SKM-1 treated with dmso at 0.1 percent for 144 hours (cell line): ENCODE measurements at regions not wholly inside any gene's neighbourhood (a gene's known extent, or its start where the extent isn't known, plus 50 kb on each side); places are given as distances from the start of the nearest gene placed in this dataset.

Experiments used
- DNase-seq: peaks from one replicate; lab custom pipeline; 2025; ENCODE audit not compliant: unreplicated experiment; lab: John Stamatoyannopoulos, UW

DNA sequence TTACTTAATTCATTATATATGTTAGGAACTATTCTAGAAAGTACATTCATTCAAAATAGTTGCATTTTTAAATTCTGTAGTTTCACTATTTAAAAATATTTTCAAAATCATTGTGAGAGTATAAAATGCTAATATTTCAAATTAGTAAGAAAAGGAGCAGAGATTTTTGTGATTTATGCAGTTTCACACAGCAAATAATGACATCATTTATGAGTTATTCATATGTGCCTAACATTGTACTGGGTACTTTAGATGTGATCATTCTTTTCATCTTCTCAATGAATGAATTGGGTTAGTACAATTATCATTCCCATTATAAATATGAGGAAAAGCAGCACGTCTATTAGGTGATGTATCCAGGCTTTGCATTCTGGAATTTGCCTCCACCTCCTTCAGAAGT is 1451.0 kb upstream of the IGFBP7 start:
- no peak for DNase-seq

DNA sequence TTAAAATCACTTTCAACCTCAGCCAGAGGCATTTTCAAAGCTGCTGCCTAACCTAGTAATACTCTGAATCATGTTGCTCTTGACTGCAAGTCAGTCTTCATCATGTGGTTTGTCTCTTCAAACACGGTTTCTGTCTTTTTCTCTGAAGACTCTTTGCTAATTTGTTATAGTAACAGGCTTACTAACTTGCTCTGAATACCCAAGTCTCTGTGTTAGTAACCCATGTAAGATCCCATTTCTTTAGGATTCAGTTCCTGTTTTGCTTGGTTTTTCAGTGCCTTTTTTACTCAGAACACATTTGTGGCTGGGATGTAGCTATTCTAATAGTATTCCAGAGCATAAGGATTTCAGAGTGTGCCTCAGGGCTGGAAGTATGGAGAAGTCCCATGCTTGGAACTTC is 1450.6 kb upstream of the IGFBP7 start:
- DNase-seq, result no peak

DNA sequence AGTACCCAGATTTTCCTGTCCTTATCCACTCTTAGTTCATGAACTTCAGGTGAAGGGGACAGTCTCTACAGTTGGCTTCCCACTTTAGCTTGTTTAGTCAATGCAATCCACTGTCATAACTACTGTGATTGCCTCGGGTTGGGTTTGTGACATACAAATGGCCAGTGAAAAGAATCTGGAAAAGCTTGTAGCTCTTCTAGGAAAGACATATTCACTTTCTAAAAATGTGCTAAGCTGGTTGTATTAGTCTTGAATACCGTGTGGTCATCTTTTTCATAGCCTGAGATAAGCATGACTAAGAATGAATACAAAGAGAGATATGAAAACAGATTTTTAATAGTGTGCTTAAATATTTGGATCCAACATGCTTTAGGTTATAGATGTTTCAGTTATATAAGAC is 1443.5 kb upstream of the IGFBP7 start:
- no peak for DNase-seq

DNA sequence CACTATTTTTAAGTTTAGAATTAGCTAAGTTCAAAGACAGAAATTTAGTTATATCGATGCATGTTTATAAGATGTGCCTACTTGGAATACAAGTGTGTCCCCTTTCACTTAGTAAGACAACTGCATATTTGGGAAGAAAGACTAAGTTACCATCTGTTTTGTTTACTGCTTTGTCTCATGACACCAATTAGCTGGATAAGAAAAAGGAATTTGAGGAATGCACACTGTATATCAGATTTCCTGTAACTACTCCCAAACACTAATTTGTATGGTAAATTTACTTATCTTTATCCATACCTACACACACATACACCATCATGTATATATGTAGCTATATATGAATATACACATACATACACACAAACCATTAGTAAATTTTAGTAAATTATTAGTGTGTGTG is 1442.8 kb upstream of the IGFBP7 start:
- DNase-seq, result no peak

DNA sequence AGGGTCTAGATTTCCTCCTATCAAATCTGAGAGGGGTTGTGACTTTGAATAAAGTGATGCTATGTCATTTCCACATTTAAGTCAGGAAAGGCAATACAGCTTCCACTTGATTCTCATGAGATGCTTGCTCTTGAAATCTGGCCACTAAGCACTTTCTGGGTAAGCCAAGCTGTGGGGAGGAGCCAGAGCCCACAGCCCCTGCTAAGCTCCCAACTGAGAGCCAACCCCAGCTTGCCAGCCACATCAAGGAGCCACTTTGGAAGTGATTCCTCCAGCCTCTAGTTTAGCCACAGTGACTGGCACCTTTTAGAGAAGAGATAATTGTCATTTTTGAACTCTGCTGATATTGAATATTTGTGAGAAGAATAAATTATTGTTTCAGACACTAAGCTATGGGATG is 1441.5 kb upstream of the IGFBP7 start:
- no peak for DNase-seq

DNA sequence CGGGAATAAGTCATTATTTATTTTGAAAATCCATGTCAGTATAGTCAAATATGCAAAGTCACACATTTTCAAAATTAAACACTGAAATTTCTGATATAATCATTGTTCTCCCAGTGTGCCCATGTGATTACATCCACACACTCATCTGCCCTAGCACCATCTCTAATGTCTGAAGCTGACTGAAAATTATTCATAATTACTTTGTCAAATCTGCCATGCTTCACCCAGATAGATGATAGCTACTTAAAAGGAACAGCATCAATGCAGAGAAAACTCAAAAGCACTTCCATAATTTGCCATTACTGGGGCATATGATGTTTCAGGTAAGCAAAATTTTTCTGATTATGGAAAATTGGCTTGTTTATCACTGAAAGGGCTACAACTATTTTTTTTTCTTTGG is 1433.3 kb upstream of the IGFBP7 start:
- DNase-seq, result no peak

DNA sequence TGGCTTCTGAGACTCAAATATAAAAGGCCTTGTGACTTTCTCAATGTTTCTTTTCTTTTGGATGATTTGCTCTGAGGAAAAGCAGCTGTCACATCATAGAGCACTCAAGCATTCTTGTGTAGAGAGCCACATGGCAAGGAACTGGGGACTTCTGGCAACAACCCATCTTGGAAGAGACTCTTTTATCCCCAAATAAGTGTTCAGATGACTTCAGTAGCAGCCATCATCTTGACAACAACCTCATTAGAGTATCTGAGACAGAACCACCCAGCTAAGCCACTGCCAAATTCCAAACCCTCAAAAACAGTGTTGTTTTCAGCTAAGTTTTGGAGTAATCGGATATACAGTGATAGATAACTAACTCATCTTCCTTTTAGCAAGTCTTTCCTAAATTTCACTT is 1431.7 kb upstream of the IGFBP7 start:
- no peak for DNase-seq

DNA sequence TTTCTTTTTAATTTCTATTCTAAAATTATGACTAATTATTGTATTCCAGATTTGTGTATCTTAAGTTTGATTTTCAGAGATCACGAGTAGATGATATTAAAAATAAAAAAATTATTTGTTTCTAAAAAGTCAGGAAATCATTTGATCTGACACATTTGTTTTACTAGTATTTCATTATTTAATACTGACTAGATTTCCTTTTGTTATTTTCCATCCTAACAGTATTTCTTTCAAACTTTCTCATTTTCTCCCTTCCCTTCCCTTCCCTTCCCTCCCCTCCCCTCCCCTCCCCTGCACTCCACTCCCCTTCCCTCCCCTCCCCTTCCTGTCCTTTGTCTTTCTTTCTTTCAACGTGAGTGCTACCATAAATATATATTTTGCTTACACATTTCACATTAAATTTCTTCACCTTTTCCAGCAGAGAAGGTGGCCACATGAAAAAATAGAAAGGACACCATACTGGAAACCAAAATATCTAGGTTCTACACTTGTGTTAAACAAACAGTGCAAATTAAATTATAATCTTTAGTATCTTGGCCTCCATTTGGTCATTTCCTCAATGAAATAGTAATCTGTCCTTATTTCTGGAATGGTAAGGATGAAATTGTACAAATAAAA is 1412.7 kb upstream of the IGFBP7 start:
- no peak for DNase-seq

DNA sequence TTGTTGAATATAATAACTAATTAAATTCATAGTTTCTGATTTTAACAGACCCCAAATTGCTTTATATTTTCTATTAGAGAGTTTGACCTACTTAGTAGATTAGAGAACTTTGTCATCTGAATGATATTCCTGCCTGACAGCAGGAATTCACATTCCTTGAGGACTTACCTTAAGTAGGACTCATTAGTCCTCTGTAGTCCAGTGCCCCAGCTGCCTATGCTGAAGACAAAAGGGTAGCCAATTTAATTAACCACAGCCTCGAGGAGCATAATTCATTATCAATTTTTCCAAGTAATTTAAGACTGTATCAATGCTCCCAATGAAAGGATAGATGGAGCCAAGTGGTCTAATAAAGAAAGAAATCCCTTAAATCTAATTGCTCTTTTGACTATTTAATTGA is 1405.0 kb upstream of the IGFBP7 start:
- no peak for DNase-seq

DNA sequence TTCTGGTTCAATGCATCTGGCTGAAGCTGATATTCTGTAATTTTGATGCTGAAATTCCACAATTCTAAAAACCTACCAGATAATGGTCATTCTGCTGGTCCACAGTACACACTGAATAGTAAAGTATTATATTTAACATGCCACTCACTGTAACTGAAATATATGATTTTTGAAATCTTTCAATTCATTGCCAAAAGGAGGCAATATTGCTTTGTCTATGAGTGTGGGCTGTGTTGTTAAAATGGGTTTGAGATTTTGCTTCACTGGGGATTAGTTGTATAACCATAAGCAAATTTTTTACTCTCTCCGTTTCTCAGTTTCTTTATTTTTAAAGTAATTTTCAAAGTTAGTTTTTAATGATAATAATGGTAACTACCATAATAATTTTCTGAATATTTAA is 1404.1 kb upstream of the IGFBP7 start:
- DNase-seq, result no peak

DNA sequence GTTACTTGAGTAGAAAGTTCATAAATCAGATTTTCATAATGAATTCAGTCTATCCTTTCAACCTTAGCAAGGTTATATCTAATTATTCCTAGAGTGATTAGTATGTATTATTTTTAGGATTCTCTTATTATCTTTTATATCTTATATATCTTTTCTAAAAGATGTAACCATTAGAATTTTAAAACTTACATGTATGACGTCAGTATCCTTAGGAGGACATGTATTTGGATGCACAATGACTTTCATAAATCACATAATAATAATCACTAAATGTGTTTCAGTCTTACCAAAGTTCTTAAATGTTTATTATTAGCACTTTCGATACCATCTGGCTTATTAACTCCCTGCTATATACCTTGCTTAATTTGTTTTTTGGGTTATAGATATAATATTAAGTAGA is 1400.5 kb upstream of the IGFBP7 start:
- DNase-seq, result no peak

DNA sequence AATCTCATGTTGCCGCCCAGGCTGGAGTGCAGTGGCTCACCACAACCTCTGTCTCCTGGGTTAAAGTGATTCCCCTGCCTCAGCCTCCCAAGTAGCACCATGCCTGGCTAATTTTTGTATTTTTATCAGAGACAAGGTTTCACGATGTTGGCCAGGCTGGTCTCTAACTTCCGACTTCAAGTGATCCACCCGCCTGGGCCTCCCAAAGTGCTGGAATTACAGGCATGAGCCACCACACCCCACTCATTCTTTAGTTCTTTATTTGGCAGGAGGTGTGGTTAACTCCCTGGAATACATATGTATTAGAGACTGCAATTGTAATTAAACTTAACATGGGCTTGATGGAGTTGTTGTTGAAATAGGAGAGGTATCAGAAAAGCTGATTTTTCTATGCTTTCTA is 1396.9 kb upstream of the IGFBP7 start:
- DNase-seq, result no peak

DNA sequence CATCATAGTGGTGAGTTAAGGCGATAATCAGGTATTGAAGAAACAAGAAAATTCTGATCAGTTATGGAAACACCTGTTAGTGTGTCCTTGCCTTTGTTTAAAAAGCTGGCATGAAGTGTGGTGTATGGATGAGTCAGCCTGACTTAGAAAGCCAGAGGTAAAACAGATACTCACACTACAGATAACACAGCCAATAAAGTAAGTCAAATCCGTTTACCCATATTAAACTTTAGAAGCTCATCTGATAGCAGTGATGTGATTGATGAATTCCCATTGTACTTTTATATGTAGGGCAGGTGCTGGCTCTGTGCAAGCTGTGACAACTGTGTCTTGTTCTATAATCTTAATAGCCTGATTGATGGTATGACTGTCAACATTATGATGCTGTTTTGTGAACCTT is 1392.7 kb upstream of the IGFBP7 start:
- DNase-seq, result no peak

DNA sequence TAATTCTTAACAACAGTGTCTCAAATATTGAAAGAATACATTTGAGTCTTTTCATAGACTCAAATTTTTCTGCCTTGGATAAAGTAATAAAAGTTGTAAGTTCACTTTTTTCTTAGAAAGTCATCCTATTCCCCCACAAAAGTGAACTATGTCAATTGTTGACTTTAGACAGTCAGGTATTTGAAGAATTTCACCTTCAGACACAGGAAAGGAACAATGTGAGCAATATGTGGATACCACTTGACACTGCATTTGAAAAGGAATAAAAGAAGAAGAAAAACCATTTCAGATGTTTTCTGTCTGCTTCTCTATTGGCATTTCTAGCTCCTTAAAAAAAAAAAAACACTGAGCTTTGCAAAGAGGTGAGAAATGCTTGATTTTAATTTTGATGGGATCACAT is 1389.0 kb upstream of the IGFBP7 start:
- DNase-seq, result no peak

DNA sequence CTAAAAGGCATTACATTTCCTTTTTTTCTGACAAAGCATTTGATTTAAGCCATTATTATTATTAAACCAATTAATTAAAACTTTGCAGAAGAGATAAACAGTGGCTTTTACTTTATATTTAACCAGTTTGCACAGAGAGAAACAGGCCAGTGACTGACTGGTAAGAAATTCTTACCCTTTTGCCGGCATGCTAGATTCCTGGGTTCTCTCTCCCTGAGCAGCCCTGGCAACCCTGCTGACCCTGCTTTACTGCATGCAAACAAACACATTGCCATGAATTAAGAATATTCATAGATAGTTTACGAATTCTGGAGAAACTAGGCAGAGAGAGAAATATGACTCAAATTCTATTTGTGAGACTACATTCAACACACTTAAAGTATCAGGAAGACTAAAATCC is 1381.4 kb upstream of the IGFBP7 start:
- no peak for DNase-seq

DNA sequence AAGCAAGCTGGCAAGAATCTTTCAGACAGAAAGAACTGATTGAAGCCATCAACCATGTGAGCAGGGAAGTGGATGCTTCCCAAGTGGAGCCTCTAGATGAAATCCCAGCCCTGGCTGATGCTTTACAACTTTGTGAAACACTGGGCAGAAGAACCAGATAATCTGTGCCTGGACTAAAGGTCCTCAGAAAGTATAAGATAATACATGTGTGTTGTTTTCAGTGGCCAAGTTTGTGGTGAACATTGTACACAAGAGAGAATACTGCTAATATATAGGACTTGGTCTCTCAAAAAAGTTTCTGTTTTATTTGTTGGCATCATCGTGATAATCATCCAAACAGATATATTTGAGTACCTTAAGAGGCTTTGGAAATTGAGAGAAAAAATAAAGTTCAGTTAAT is 1367.8 kb upstream of the IGFBP7 start:
- no peak for DNase-seq

DNA sequence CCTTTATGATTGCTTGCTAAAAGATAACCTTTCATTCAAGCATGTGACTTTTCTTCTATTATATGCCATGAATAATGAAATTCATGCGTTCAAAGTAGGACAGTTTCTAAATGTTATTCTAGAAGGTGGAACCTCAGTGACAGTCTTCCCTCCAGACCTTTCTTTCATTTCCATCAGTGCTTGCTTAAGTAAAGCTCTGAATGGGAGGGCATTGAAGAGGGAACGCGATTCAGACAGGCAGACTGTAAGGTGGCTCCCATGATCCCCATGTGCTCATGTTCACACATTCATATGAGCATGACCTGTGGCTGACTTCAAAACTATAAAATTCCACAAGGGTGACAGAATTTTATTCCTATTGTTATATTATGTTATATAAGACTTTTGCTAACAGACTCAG is 1367.3 kb upstream of the IGFBP7 start:
- DNase-seq, result no peak

DNA sequence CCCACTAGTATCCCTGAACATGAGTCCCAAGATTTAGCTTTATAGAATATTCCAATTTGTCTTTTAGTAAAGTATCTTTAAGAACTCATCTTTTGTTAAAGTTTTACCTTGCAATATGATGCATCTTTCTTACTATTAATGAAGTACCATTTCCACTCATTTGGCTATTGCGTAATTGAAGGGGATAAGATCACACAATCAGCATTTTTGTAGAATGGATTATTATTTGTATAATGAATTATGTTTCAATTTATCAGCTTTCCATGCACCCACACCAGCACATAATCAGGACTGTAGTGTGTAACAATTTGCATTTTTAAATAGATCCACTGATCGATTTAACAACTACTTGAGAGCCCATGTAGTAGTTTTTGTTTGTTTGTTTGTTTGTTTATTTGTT is 1364.9 kb upstream of the IGFBP7 start:
- no peak for DNase-seq

DNA sequence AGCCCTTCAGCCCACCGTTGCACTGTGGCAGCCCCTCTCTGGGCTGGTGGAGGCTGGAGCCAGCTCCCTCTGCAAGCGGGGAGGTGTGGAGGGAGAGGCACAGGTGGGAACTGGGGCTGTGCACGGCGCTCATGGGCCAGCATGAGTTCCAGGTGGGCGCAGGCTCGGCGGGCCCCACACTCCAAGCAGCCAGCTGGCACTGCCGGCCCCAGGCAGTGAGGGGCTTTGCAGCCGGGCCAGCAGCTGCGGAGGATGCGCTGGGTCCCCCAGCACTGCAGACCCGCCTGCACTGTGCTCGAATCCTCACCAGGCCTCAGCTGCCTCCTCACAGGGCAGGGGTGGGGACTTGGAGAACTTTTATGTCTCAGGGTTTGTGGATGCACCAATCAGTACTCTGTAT is 1354.8 kb upstream of the IGFBP7 start:
- DNase-seq, result no peak

DNA sequence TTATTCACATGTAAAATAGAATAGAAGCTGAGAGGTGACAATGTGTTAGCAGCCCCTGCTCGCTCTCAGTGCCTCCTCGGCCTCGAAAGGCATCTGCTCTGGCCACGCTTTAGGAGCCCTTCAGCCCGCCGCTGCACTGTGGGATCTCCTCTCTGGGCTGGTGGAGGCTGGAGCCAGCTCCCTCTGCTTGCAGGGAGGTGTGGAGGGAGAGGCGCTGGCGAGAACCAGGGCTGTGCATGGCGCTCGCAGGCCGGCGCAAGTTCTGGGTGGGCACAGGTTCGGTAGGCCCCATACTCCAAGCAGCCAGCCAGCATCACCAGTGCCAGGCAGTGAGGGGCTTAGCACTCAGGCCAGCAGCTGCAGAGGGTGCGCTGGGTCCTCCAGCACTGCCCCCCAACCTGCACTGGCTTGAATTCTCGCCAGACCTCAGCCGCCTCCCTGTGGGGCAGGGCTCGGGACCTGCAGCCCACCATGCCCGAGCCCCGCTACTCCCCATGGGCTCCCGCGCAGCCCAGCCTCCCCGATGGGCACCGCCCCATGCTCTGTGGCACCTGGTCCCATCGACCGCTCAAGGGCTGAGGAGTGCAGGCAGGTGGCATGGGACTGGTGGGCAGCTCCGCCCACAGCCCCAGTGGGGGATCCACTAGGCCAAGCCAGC is 1346.7 kb upstream of the IGFBP7 start:
- DNase-seq, result no peak

DNA sequence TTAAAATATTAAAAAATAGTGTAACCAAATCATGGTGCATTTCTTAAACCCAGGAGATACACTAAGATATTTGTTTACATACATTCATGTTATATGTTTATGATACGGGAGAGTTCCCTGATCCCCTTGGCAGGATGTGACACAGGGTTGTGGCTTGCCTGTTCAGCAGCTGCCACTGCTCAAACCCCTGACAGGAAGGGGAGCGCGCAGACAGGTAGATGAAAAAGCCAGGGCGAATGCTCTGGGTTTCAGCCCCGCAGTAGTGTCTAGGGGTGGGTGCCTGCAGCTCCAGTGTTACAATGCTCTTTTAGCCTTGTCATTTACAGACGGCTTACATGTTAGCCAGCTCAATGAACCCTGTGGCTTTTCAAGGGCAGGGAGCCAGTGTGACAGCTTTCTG is 1343.8 kb upstream of the IGFBP7 start:
- no peak for DNase-seq

DNA sequence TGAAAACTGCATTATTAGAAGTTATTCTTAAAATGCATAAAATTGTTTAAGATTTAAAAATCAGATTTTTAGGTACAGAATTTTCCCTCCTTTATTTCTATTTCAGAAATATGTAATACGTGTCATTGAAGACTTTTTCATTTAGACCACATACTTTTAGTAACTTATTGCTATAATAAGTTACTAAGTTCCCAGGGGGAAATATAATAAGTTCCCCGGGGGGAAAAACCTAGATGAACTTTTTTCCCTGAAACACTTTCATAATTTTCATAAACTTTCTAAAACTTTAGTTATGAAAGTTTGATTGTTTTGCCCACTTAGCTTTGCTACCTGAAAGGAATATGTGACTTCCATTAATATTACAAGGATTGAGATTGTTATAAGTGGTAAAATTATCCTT is 1341.5 kb upstream of the IGFBP7 start:
- DNase-seq, result no peak

DNA sequence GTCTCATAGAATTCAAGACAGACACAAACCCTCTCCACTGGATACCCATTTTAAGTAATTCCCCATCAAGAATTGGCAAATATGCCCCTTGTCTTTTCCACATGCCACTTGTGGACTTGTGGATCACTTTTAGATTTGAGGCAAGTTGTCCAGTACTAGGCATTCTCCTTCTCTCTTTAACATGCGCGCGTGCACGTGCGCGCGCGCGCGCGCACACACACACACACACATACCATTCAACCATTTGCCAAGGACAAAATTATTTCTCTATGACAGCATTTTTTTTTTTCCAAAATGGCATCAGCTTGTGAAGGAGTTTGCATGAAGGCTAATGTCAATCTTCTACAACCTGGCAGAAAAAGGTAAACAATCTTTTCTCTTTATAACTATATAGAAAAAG is 1325.7 kb upstream of the IGFBP7 start:
- DNase-seq, result no peak
